ENCODE measurements at regions not wholly inside any gene's neighbourhood (a gene's known extent, or its start where the extent isn't known, plus 50 kb on each side); places are given as distances from the start of the nearest gene placed in this dataset.

DNA sequence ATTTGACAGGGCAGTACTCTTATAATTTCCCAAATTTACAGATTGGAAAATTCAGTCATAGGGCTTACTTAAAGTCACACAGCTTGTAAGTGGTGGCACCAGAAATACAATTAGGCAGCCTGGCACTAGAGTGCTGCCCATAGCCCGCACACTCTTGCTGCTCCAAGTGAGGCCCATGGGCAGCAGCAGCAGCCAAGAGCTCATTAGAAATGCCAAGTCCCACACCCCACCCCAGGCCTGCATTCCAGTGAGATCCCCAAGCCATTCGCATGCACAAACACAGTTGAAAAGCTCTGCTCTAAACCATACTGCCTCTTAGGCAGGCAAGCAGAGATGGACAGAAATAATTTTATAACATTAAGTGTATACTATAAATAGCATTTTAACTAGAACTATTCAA is 379.3 kb upstream of the PKDCC start:
- TF ChIP-seq CTCF (conservative IDR thresholded peaks at IDR 0.05) (no peak), ZFX (IDR thresholded peaks at IDR 0.05) (no peak)
- no peak overlapping the region for H3K27ac ChIP-seq

GRCh38 chr2:41678639-41679038 is 369.2 kb upstream of the PKDCC start:
- TF ChIP-seq CTCF (conservative IDR thresholded peaks at IDR 0.05), result no peak
- TF ChIP-seq ZFX (IDR thresholded peaks at IDR 0.05), result no peak
- no peak overlapping the region for H3K27ac ChIP-seq

- TF ChIP-seq ZFX (IDR thresholded peaks at IDR 0.05) (no peak), CTCF (conservative IDR thresholded peaks at IDR 0.05) (no peak)
- no peak overlapping the region for H3K27ac ChIP-seq
These were observed 361.7 kb upstream of the PKDCC start for GRCh38 chr2:41686156-41686555.

DNA sequence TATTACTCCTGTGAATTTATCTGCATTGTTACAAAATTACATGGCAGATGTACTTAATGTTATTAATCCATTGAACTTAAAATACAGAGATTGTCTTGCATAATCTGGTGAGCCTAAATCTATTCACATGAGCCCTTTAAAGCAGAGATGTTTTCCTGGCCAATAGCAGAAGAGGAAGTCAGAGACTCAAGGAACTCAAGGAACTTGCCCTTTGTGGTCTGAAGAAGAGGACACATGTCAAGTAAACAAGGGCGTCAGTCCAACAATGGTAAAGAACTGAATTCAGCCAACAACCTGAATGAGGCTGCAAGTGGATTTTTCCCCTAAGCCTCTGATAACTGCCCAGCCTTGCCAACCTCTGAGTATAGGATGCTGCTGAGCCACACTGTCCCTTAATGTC is 356.3 kb upstream of the PKDCC start:
- H3K27ac ChIP-seq, result no peak overlapping the region
- TF ChIP-seq ZFX (IDR thresholded peaks at IDR 0.05), result no peak
- no peak for TF ChIP-seq CTCF (conservative IDR thresholded peaks at IDR 0.05)

- TF ChIP-seq ZFX (IDR thresholded peaks at IDR 0.05) (no peak), CTCF (conservative IDR thresholded peaks at IDR 0.05) (no peak)
- H3K27ac ChIP-seq, result no peak overlapping the region
These were observed 353.2 kb upstream of the PKDCC start for GRCh38 chr2:41694536-41695049.

DNA sequence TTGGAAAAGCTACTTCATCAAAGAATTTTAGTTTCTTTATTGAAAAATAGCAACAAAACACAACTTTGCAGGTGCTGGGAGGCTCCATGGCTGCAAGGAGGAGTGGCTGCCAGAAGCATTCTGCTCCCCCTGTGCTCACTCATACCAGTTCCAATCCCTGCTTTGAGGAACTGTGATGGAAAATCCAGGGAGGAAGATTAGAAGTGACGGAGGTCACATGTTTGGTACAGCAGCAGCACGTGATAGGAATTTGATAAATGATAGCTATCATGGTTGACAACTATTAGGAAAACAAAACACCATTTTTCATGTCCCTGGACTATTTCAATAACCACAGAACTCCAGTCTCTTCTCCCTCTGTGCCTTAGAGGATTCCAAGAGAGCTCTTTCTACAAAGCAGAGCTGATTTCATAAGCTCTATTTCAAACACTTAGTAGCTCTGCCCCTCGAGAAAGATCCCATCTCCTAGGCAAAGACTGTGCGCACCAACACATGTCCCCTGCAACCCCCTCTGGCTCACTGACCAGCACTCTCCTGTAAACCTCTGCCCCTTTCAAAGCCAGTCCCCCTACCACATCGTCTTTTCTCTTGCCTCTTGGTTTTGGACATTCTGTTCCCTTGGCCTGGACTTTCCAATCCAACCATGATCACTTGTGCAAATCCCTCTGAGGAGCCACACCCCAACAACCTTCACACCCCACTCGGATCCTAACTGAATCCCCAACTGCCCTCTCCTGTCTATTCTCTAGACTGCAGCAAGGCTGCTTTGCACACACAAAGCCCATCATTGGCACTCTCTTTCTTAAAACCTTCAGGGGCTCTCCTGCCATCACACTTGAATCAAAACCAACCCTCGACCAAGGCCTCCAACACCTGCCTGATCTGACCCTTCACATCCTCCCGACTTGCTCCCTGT is 352.4 kb upstream of the PKDCC start:
- TF ChIP-seq CTCF (conservative IDR thresholded peaks at IDR 0.05) (no peak), ZFX (IDR thresholded peaks at IDR 0.05) (no peak)

GRCh38 chr2:41697389-41697788 is 350.4 kb upstream of the PKDCC start:
- no peak overlapping the region for H3K27ac ChIP-seq
- no peak for TF ChIP-seq CTCF (conservative IDR thresholded peaks at IDR 0.05)
- no peak for TF ChIP-seq ZFX (IDR thresholded peaks at IDR 0.05)

More for the DNA sequence above, 352.4 kb upstream of the PKDCC start:
- H3K27ac ChIP-seq, result no peak overlapping the region
